Colon (tissue), 2 donors: ENCODE measurements at regions not wholly inside any gene's neighbourhood (a gene's known extent, or its start where the extent isn't known, plus 50 kb on each side); places are given as distances from the start of the nearest gene placed in this dataset.

Experiments used
- FAIRE-seq: peaks from 2 replicates; lab custom pipeline; 2012; peaks lifted over from hg19 to GRCh38; lab: Jason Lieb, UNC
- donor health status: control.
- donor health status: control.

GRCh38 chr5:18048449-18048848, 414.2 kb downstream of the TAF11L14 start:
- no peak for FAIRE-seq

GRCh38 chr5:18050345-18050744, 416.1 kb downstream of the TAF11L14 start:
- no peak for FAIRE-seq

DNA sequence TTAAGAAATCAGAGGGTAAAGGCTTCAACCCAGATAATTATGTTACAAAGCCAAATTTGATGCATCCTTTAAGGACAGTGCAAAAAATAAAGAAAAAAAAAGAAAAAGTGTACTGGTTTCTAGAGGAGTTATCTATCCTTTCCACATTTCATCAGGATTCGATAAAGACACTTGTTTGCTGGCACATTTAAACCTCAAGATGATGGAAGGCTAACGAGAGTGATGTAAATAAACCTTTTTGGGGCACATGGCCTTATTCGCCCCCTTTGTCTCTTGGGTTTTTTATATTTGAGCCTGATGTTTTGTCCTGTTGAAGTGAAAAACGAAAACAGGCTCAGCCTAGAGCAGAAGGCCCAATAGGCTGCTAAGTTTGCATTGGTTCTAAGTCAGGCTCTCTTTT, 416.5 kb downstream of the TAF11L14 start:
- no peak for FAIRE-seq

GRCh38 chr5:18051953-18052352, 417.7 kb downstream of the TAF11L14 start:
- FAIRE-seq: no peak

DNA sequence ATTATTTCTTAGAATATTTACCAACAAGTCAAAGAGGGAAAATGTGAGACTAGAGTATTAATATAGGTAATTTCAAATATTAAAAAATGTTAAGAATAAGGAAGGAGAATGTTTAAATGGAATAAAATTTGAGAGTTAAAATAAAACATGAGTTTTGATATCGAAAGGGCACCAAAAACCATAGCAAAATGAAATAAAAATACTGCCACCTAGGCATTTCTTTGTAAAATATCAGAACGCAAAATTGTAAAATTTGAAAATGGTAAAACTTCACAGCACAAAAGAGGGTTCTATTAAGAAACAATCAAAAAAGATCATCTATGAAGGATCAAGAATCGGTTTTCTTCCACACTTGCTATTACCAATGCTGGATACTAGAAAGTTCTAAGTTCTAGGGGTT, 418.3 kb downstream of the TAF11L14 start:
- no peak for FAIRE-seq

DNA sequence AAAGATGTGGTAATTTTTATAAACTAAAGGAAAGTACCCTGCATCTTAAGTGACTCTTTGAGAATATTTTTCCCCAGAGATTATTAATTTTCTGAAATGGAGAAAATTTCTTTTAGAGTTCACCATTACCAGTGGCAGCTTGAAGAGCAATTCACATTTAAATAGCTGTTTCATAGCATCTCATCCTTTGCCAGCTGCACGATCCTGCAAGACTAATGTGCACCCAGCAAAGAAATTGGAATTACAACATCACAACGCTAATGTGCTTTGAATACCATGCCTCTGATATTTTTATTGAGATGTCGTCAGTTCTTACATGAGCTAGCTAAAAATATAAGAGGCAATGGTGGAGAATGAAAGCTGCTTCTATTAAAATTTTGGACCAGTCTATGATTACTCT, 423.5 kb downstream of the TAF11L14 start:
- no peak for FAIRE-seq

- FAIRE-seq: no peak
Observed at GRCh38 chr5:18067615-18068014, 433.4 kb downstream of the TAF11L14 start.

DNA sequence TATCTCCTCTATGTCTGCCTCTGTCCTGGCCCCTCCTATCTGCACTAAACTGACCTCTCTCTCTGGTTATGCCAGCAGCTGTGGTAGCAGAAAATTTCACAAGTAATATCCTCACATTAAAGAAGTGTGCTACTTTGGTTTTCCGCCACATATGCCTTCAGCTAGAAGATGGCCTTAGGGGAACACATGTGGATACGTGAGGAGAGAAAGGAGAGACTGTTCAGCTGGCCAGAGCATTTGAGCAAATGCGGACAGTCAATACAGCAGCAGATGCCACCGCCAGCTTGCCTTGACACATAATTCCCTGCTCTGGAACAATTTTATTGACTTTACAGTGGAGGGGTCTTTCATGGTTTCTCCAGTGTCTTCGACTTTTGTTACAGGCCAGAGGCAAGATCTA, 434.6 kb downstream of the TAF11L14 start:
- FAIRE-seq: no peak

GRCh38 chr5:18069790-18070189, 435.5 kb downstream of the TAF11L14 start:
- FAIRE-seq: no peak

- no peak for FAIRE-seq
Observed at GRCh38 chr5:18072600-18072999, 438.3 kb downstream of the TAF11L14 start.

DNA sequence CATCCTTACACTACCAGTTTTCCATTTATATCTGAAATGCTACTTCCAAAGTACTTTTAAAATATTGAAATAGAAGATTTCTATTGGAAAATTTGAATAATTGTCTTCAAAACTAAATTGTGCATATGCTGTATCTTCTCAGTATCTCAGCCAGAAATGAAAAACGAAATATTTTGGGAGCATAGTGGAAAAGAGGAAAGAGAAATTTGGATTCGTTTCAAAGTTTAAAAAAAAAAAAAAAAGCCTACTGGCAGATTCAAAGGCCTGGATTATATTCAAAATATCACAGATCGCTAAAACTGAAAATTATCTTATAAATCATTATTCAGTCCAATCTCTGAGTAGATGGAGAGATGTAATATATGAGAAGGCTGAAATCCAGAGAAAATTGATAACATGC, 440.7 kb downstream of the TAF11L14 start:
- FAIRE-seq: no peak

DNA sequence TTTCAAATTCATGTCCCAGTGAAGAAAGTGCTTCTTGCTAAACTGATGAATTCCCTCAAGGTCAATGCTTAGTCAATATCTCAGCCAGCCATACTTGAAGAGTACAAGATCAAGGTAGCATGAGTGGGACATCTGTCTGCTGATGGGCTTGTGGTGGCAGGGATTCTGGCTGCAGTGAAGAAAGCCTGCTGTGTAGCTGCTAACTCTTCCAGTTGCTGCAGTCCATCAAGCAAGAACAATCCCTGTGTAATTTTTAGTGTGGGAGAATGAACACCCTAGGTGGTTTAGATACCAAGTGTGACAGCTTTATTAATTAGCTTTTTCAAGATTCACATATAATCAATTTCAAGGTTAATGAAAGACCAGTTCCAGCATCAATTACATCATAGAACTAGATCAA, 443.9 kb downstream of the TAF11L14 start:
- FAIRE-seq: no peak

GRCh38 chr5:18079831-18080230, 445.6 kb downstream of the TAF11L14 start:
- no peak for FAIRE-seq

DNA sequence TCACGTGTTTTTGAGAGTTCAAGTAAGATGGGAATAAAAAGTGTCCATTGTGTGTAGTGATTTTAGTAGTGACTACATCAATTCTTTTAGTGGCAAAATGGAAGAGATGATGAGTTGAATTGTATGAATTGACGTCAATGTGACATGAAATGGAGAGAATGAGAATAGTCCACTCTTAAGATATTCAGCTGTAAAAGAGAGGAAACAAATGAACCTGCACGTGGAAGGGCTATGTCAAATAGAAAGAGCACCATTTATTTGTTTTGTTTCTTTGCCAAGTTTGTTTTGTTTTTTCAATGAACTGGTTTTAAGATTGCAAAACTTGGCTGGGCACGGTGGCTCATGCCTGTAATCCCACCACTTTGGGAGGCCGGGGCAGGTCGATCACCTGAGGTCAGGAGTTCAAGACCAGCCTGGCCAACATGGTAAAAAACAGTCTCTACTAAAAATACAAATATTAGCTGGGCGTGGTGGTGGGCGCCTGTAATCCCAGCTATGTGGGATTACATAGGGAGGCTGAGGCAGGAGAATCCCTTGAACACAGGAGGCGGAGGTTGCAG, 453.8 kb downstream of the TAF11L14 start:
- FAIRE-seq: no peak

- no peak for FAIRE-seq
Observed at GRCh38 chr5:18090177-18090576, 455.9 kb downstream of the TAF11L14 start.

- no peak for FAIRE-seq
Observed at GRCh38 chr5:18091142-18091541, 456.9 kb downstream of the TAF11L14 start.

GRCh38 chr5:18091758-18092157, 457.5 kb downstream of the TAF11L14 start:
- FAIRE-seq: no peak

GRCh38 chr5:18095061-18095460, 460.8 kb downstream of the TAF11L14 start:
- no peak for FAIRE-seq

GRCh38 chr5:18097817-18098216, 463.6 kb downstream of the TAF11L14 start:
- FAIRE-seq: no peak

DNA sequence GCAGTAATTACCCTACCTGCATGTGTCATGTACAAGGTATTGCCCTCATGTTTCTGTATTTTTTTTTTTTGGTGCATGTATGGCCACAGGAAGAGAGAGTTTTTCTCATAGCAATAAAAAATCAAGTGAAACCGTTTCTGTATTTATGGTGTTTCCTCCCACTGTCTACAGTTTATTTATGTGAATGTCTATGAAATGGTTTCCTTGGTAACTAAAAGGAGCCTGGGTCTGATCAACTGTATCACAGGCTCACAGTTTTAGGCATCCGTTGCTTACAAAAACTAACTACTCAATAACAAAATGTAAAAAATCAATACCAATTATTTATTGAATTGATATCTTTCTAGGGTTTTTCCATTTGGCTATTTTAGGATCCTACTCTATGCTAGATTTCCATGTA, 464.4 kb downstream of the TAF11L14 start:
- FAIRE-seq: no peak

GRCh38 chr5:18099261-18099660, 465.0 kb downstream of the TAF11L14 start:
- no peak for FAIRE-seq

DNA sequence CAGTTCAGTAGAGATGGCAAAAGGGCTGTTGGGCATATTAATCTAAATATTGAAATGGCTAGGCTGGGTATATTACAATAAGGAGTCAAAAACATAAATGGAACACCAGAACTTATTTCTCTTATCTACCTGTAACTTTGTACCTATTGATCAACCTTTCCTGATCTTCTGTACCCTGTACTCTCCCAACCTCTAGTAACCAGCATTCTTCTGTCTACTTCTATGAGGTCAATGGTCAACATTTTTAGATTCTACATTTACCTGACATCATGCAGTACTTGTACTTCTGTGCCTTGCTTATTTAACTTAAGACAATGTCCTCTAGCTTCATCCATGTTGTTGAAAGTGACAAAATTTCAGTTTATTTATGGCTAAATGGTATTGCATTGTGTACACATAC, 467.3 kb downstream of the TAF11L14 start:
- FAIRE-seq: no peak

- FAIRE-seq: no peak
Observed at GRCh38 chr5:18102733-18103132, 468.5 kb downstream of the TAF11L14 start.

GRCh38 chr5:18105449-18105848, 471.2 kb downstream of the TAF11L14 start:
- FAIRE-seq: no peak

DNA sequence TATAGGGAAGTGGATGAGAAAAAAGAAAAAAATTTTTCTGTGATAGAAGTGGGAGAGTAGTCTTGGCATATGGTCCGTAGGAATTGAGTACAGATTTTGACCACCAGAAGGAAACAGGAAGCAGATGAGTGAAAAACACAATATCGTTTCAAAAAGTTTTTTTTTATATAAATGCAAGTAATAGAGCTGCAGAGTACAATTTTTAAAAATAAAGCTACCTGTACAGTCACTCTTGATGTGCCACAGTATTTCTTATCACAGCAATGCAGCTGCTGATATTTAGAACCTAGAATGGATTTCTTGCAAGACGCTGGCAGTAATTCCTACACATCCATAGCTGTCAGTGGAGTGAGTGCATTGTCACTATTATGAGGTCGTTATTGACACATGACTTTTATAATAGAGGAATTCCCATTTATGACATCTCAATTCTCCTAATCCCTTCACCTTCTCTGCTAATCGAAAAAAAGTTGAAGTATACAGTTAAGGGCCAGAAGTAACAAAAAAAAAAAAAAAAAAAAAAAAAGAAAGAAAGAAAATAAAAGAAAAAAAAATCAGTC, 477.7 kb downstream of the TAF11L14 start:
- no peak for FAIRE-seq
